ENCODE measurements at regions not wholly inside any gene's neighbourhood (a gene's known extent, or its start where the extent isn't known, plus 50 kb on each side); places are given as distances from the start of the nearest gene placed in this dataset.

DNA sequence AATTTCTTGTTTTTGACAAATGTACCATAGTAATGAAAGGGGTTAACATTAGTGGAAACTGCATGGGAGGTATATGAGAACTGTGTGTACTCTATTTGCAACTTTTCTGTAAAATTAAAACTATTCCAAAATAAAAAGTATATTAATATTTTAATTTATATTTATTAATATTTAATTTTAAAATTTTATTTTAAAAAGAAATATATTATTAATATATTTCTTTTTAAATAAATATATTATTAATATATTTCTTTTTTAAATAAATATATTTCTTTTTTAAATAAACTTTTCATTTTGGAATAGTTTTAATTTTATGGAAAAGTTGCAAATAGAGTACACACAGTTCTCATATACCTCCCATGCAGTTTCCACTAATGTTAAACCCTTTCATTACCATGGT is 101.1 kb upstream of the SLC7A1 start:
- DNase-seq (ENCODE audit: low spot score), result no peak
- Histone ChIP-seq H3K27ac (ENCODE audit: low read depth in 1 of 2, low read length in 2 of 2) (no peak overlapping the region), H3K27me3 (ENCODE audit: control insufficient read depth in 4 of 4, insufficient read depth in 4 of 4, low read length in 3 of 4) (peaks cover 0 to 7% (median 0%) of the 10 kb centered on the region in 4 donors), H3K9ac (ENCODE audit: low read depth in 1 of 2, low read length in 2 of 2) (no peak overlapping the region), H3K36me3 (ENCODE audit: control insufficient read depth in 4 of 4, insufficient read depth in 3 of 4, low read depth in 1 of 4, low read length in 3 of 4) (no peaks in the 10 kb centered on the region), H3K4me3 (ENCODE audit: low read depth in 1 of 3, low read length in 3 of 3) (no peak overlapping the region), H3K4me1 (ENCODE audit: control insufficient read depth in 4 of 4, insufficient read depth in 4 of 4, low read length in 3 of 4) (no peaks in the 10 kb centered on the region), H3K9me3 (ENCODE audit: control insufficient read depth in 4 of 4, low read length in 3 of 4) (peaks cover 0 to 2% (median 0%) of the 10 kb centered on the region in 4 donors)
- TF ChIP-seq, protein P1, sequence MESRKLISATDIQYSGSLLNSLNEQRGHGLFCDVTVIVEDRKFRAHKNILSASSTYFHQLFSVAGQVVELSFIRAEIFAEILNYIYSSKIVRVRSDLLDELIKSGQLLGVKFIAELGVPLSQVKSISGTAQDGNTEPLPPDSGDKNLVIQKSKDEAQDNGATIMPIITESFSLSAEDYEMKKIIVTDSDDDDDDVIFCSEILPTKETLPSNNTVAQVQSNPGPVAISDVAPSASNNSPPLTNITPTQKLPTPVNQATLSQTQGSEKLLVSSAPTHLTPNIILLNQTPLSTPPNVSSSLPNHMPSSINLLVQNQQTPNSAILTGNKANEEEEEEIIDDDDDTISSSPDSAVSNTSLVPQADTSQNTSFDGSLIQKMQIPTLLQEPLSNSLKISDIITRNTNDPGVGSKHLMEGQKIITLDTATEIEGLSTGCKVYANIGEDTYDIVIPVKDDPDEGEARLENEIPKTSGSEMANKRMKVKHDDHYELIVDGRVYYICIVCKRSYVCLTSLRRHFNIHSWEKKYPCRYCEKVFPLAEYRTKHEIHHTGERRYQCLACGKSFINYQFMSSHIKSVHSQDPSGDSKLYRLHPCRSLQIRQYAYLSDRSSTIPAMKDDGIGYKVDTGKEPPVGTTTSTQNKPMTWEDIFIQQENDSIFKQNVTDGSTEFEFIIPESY (IDR thresholded peaks at IDR 0.05), result no peak
- TF ChIP-seq FOXA1 (IDR thresholded peaks at IDR 0.05) (no peak), TAF1 (conservative IDR thresholded peaks at IDR 0.05) (no peak), JUND (IDR thresholded peaks at IDR 0.05) (no peak), RXRA (IDR thresholded peaks at IDR 0.05) (no peak), HNF4G (IDR thresholded peaks at IDR 0.05) (no peak), HNF4A (conservative IDR thresholded peaks at IDR 0.05) (no peak), YY1 (IDR thresholded peaks at IDR 0.05) (no peak), FOXA2 (IDR thresholded peaks at IDR 0.05) (no peak), RAD21 (IDR thresholded peaks at IDR 0.05) (no peak), EGR1 (IDR thresholded peaks at IDR 0.05; ENCODE audit: low read depth in 2 of 2) (no peak)
- TF ChIP-seq, protein P2, sequence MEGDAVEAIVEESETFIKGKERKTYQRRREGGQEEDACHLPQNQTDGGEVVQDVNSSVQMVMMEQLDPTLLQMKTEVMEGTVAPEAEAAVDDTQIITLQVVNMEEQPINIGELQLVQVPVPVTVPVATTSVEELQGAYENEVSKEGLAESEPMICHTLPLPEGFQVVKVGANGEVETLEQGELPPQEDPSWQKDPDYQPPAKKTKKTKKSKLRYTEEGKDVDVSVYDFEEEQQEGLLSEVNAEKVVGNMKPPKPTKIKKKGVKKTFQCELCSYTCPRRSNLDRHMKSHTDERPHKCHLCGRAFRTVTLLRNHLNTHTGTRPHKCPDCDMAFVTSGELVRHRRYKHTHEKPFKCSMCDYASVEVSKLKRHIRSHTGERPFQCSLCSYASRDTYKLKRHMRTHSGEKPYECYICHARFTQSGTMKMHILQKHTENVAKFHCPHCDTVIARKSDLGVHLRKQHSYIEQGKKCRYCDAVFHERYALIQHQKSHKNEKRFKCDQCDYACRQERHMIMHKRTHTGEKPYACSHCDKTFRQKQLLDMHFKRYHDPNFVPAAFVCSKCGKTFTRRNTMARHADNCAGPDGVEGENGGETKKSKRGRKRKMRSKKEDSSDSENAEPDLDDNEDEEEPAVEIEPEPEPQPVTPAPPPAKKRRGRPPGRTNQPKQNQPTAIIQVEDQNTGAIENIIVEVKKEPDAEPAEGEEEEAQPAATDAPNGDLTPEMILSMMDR (IDR thresholded peaks at IDR 0.05; ENCODE audit: low read depth, low read length, missing input control), result no peak
- TF ChIP-seq, protein P3, sequence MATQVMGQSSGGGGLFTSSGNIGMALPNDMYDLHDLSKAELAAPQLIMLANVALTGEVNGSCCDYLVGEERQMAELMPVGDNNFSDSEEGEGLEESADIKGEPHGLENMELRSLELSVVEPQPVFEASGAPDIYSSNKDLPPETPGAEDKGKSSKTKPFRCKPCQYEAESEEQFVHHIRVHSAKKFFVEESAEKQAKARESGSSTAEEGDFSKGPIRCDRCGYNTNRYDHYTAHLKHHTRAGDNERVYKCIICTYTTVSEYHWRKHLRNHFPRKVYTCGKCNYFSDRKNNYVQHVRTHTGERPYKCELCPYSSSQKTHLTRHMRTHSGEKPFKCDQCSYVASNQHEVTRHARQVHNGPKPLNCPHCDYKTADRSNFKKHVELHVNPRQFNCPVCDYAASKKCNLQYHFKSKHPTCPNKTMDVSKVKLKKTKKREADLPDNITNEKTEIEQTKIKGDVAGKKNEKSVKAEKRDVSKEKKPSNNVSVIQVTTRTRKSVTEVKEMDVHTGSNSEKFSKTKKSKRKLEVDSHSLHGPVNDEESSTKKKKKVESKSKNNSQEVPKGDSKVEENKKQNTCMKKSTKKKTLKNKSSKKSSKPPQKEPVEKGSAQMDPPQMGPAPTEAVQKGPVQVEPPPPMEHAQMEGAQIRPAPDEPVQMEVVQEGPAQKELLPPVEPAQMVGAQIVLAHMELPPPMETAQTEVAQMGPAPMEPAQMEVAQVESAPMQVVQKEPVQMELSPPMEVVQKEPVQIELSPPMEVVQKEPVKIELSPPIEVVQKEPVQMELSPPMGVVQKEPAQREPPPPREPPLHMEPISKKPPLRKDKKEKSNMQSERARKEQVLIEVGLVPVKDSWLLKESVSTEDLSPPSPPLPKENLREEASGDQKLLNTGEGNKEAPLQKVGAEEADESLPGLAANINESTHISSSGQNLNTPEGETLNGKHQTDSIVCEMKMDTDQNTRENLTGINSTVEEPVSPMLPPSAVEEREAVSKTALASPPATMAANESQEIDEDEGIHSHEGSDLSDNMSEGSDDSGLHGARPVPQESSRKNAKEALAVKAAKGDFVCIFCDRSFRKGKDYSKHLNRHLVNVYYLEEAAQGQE (IDR thresholded peaks at IDR 0.05), result no peak

DNA sequence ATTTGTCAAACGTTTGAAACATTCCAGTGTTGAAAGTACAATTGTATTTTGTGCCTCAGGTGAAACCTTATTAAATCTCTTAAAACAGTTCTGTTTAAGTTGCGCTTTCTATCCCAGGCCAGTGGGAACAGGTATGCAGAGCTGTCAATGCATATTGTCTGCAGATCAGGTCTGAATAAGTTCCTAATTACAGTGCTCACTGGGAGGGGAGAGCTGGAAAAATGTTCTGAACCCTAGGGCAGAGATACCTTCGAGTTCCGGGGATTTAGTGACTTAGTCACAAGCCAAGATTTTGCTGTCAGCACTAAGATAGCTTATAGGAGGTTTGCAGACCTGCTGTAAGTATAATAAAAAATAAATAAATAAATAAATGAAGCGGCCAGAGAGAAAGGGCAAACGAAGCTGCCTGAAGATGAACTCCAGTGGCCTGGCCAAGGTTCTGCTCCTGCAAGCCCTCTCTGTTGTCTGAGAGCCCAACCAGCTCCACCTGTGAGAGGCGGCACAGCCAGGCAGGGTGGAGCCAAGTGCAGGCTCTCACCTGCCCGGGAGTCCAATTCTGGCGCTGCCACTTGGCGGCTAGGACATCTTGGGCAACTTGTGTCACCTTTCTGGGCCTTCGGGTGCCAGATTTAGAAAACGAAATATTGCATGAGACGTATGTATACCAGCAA is 97.9 kb upstream of the SLC7A1 start:
- H3K4me1 ChIP-seq (ENCODE audit: control insufficient read depth in 4 of 4, insufficient read depth in 4 of 4, low read length in 3 of 4), result peaks cover 0 to 4% (median 0%) of the 10 kb centered on the region in 4 donors
- TF ChIP-seq, protein P4, sequence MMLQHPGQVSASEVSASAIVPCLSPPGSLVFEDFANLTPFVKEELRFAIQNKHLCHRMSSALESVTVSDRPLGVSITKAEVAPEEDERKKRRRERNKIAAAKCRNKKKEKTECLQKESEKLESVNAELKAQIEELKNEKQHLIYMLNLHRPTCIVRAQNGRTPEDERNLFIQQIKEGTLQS (IDR thresholded peaks at IDR 0.05), result no peak
- TF ChIP-seq, protein P1 (IDR thresholded peaks at IDR 0.05), result no peak
- 83% methylated on average over 13 of the region's 13 CpGs for WGBS

More for the DNA sequence above, 97.9 kb upstream of the SLC7A1 start:
- peaks cover 0 to 4% (median 0%) of the 10 kb centered on the region in 4 donors for H3K27me3 ChIP-seq (ENCODE audit: control insufficient read depth in 4 of 4, insufficient read depth in 4 of 4, low read length in 3 of 4)
- H3K27ac ChIP-seq (ENCODE audit: low read depth in 1 of 2, low read length in 2 of 2), result no peak overlapping the region
- no peaks in the 10 kb centered on the region for H3K36me3 ChIP-seq (ENCODE audit: control insufficient read depth in 4 of 4, insufficient read depth in 3 of 4, low read depth in 1 of 4, low read length in 3 of 4)
- H3K4me3 ChIP-seq (ENCODE audit: low read depth in 1 of 3, low read length in 3 of 3), result no peak overlapping the region
- H3K9ac ChIP-seq (ENCODE audit: low read depth in 1 of 2, low read length in 2 of 2), result no peak overlapping the region
- DNase-seq (ENCODE audit: low spot score), result no peak
- peaks cover 0 to 2% (median 0%) of the 10 kb centered on the region in 4 donors for H3K9me3 ChIP-seq (ENCODE audit: control insufficient read depth in 4 of 4, low read length in 3 of 4)

All from liver (tissue), 8 donors.